ENCODE measurements at regions not wholly inside any gene's neighbourhood (a gene's known extent, or its start where the extent isn't known, plus 50 kb on each side); places are given as distances from the start of the nearest gene placed in this dataset.

- TF ChIP-seq CTCF (IDR thresholded peaks at IDR 0.05) (no peak), POLR2AphosphoS5 (IDR thresholded peaks at IDR 0.05) (no peak), POLR2A (IDR thresholded peaks at IDR 0.05) (no peak)
These were observed 1041.8 kb downstream of the VRK1 start for GRCh38 chr14:97838986-97839385.

Measured in suprapubic skin (tissue), 4 donors.